ENCODE measurements at regions not wholly inside any gene's neighbourhood (a gene's known extent, or its start where the extent isn't known, plus 50 kb on each side); places are given as distances from the start of the nearest gene placed in this dataset.

DNA sequence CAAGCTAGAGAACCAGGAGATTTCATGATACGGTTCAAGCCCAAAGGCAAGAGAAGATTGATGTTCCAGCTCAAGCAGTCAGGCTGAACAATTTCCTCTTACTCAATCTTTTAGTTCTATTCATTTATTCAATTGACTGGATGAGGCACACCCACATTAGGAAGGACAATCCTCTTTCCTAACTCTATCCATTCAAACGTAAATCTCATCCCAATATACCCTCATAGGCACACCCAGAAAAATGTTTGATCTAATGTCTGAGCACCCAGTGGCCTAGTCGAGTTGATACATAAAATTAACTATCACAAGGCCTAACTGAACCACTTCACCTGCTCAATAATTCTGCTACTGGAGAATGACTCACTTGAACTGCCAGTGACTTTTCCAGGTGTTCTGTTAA lies 180.7 kb downstream of the RAD51AP2 start:
- TF ChIP-seq, protein P1, sequence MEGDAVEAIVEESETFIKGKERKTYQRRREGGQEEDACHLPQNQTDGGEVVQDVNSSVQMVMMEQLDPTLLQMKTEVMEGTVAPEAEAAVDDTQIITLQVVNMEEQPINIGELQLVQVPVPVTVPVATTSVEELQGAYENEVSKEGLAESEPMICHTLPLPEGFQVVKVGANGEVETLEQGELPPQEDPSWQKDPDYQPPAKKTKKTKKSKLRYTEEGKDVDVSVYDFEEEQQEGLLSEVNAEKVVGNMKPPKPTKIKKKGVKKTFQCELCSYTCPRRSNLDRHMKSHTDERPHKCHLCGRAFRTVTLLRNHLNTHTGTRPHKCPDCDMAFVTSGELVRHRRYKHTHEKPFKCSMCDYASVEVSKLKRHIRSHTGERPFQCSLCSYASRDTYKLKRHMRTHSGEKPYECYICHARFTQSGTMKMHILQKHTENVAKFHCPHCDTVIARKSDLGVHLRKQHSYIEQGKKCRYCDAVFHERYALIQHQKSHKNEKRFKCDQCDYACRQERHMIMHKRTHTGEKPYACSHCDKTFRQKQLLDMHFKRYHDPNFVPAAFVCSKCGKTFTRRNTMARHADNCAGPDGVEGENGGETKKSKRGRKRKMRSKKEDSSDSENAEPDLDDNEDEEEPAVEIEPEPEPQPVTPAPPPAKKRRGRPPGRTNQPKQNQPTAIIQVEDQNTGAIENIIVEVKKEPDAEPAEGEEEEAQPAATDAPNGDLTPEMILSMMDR (IDR thresholded peaks at IDR 0.05; ENCODE audit: insufficient read depth, low read length, poor library complexity, severe bottlenecking) = no peak
- no peak for TF ChIP-seq EZH2phosphoT487 (conservative IDR thresholded peaks at IDR 0.05; ENCODE audit: low read length)

Data from SU-DHL-6 (cell line).